Vagina (tissue), 2 donors: ENCODE measurements at regions not wholly inside any gene's neighbourhood (a gene's known extent, or its start where the extent isn't known, plus 50 kb on each side); places are given as distances from the start of the nearest gene placed in this dataset.

ENCODE experiments used
- DNase-seq, 2 donors: peaks; one replicate each; pipeline ENCODE4 v3.0.0-alpha.2; 2017; ENCODE audit errors: extremely low spot score in 2 of 2
- H3K27ac ChIP-seq: fragments of 200-600 bp; sonication (generic); one replicate; pipeline ENCODE4 v1.5.1; 2019
- H3K27me3 ChIP-seq: fragments of 200-600 bp; sonication (generic); one replicate; pipeline ENCODE4 v1.5.1; 2019
- H3K36me3 ChIP-seq, 2 donors: fragments of 200-600 bp; sonication (generic); one replicate each; pipeline ENCODE4 v1.5.1; 2017 to 2019
- H3K4me1 ChIP-seq: fragments of 200-600 bp; sonication (generic); one replicate; pipeline ENCODE4 v1.5.1; 2019
- H3K4me3 ChIP-seq, 2 donors: fragments of 200-600 bp; sonication (generic); 1 replicate in 1 of 2; 2 replicates in 1 of 2; pipeline ENCODE4 v1.5.1; 2016 to 2019
- H3K9me3 ChIP-seq: fragments of 200-600 bp; sonication (generic); one replicate; pipeline ENCODE4 v1.5.1; 2019
- CTCF ChIP-seq, 3 experiments: fragments of 450-650 bp in 2 of 3; fragments of 200-600 bp in 1 of 3; sonication (generic) in 1 of 3; IDR thresholded peaks; one replicate each; pipeline ENCODE4 v1.5.1; 2017 to 2019; ENCODE audit warnings: antibody characterized with exemption in 3 of 3, mild to moderate bottlenecking in 2 of 3, moderate library complexity in 2 of 3
- POLR2A ChIP-seq, 2 donors: fragments of 450-650 bp; IDR thresholded peaks; one replicate each; pipeline ENCODE4 v1.6.1; 2017; ENCODE audit warnings: antibody characterized with exemption in 2 of 2, mild to moderate bottlenecking in 2 of 2, moderate library complexity in 2 of 2
- POLR2AphosphoS5 ChIP-seq, 2 donors: sonication (generic); formaldehyde crosslinking; IDR thresholded peaks; one replicate each; pipeline ENCODE4 v1.9.0; 2017; ENCODE audit warnings: antibody characterized with exemption in 2 of 2, mild to moderate bottlenecking in 2 of 2, low read depth in 1 of 2; ENCODE audit not compliant: insufficient read depth in 1 of 2
- intact Hi-C: fragments of 100-400 bp; cut with DNase I; formaldehyde crosslinking; loops from one replicate; pipeline ENCODE4 v1.15.1; 2023

DNA sequence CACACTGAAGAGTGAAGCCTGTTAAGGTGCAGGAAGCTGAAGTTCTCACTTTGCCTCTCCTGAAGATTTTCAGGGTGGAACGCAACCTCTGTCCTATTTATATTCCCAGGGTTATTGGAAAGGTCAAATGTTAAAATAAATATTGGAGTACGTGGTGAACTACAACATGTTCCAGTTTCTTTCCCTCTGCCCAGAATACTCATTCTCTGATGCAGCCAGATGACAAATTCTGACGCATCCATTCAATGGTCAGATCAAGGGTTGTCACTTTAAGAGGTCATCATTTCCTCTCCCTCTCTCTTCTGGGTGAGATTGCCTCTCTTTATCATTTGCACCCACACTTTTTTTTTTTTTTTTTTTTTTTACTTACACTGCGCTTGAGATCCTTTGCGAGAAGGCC lies 277.1 kb downstream of the BRINP1 start:
- H3K4me1 ChIP-seq = no peaks in the 10 kb centered on the region
- intact Hi-C loops = no loop called here
- H3K27ac ChIP-seq = no peak overlapping the region
- no peaks in the 10 kb centered on the region for H3K27me3 ChIP-seq
- DNase-seq = no peak
- TF ChIP-seq CTCF (IDR thresholded peaks at IDR 0.05) = no peak
- no peak for TF ChIP-seq POLR2AphosphoS5 (IDR thresholded peaks at IDR 0.05; ENCODE audit: insufficient read depth in 1 of 2, low read depth in 1 of 2)
- TF ChIP-seq POLR2A (IDR thresholded peaks at IDR 0.05) = no peak
- H3K36me3 ChIP-seq = no peaks in the 10 kb centered on the region
- no peaks in the 10 kb centered on the region for H3K9me3 ChIP-seq
- H3K4me3 ChIP-seq = no peak overlapping the region

GRCh38 chr9:119094086-119094485 lies 275.1 kb downstream of the BRINP1 start:
- no peaks in the 10 kb centered on the region for H3K4me1 ChIP-seq
- intact Hi-C loops = no loop called here
- no peaks in the 10 kb centered on the region for H3K9me3 ChIP-seq
- H3K36me3 ChIP-seq = no peaks in the 10 kb centered on the region
- H3K4me3 ChIP-seq = no peak overlapping the region
- no peaks in the 10 kb centered on the region for H3K27me3 ChIP-seq
- TF ChIP-seq POLR2A (IDR thresholded peaks at IDR 0.05) = no peak
- TF ChIP-seq CTCF (IDR thresholded peaks at IDR 0.05) = no peak
- TF ChIP-seq POLR2AphosphoS5 (IDR thresholded peaks at IDR 0.05; ENCODE audit: insufficient read depth in 1 of 2, low read depth in 1 of 2) = no peak
- DNase-seq = no peak
- no peak overlapping the region for H3K27ac ChIP-seq

DNA sequence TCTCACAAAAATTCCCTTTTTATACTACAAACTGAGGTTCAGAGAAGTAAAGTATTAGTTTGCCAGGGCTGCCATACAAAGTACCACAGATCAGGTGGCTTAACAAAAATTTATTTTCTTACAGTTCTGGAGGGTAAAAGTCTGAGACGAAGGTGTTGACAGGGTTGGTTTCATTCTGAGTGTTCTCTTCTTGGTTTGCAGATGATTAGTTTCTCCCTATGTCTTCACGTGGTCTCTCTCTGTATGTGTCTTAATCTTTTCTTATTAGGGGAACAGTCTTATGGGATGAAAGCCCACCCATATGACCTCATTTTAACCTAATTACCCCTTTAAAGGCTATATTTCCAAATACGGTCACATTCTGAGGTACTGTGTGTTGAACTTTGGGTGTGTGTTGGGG lies 274.2 kb downstream of the BRINP1 start:
- Histone ChIP-seq H3K9me3 (no peaks in the 10 kb centered on the region), H3K27ac (no peak overlapping the region)
- intact Hi-C loops = no loop called here

GRCh38 chr9:119101048-119101447 lies 268.2 kb downstream of the BRINP1 start:
- intact Hi-C loops = no loop called here
- H3K4me1 ChIP-seq = no peaks in the 10 kb centered on the region
- no peak overlapping the region for H3K27ac ChIP-seq
- no peak for TF ChIP-seq POLR2AphosphoS5 (IDR thresholded peaks at IDR 0.05; ENCODE audit: insufficient read depth in 1 of 2, low read depth in 1 of 2)
- no peak for TF ChIP-seq CTCF (IDR thresholded peaks at IDR 0.05)
- TF ChIP-seq POLR2A (IDR thresholded peaks at IDR 0.05) = no peak
- H3K27me3 ChIP-seq = no peaks in the 10 kb centered on the region
- no peaks in the 10 kb centered on the region for H3K9me3 ChIP-seq
- no peak overlapping the region for H3K4me3 ChIP-seq
- DNase-seq = no peak
- H3K36me3 ChIP-seq = no peaks in the 10 kb centered on the region

More for the DNA sequence above, 274.2 kb downstream of the BRINP1 start:
- H3K4me1 ChIP-seq = no peaks in the 10 kb centered on the region
- no peaks in the 10 kb centered on the region for H3K36me3 ChIP-seq
- TF ChIP-seq POLR2A (IDR thresholded peaks at IDR 0.05) (no peak), CTCF (IDR thresholded peaks at IDR 0.05) (no peak), POLR2AphosphoS5 (IDR thresholded peaks at IDR 0.05; ENCODE audit: insufficient read depth in 1 of 2, low read depth in 1 of 2) (no peak)
- no peak for DNase-seq
- no peak overlapping the region for H3K4me3 ChIP-seq
- H3K27me3 ChIP-seq = no peaks in the 10 kb centered on the region

GRCh38 chr9:119114681-119115080 lies 254.6 kb downstream of the BRINP1 start:
- intact Hi-C loops = no loop called here
- DNase-seq = no peak
- Histone ChIP-seq H3K27me3 (no peaks in the 10 kb centered on the region), H3K27ac (no peak overlapping the region), H3K9me3 (no peaks in the 10 kb centered on the region), H3K4me3 (no peak overlapping the region), H3K4me1 (no peaks in the 10 kb centered on the region), H3K36me3 (no peaks in the 10 kb centered on the region)
- TF ChIP-seq POLR2A (IDR thresholded peaks at IDR 0.05) (no peak), POLR2AphosphoS5 (IDR thresholded peaks at IDR 0.05; ENCODE audit: insufficient read depth in 1 of 2, low read depth in 1 of 2) (no peak), CTCF (IDR thresholded peaks at IDR 0.05) (no peak)
